ENCODE measurements at regions not wholly inside any gene's neighbourhood (a gene's known extent, or its start where the extent isn't known, plus 50 kb on each side); places are given as distances from the start of the nearest gene placed in this dataset.

DNA sequence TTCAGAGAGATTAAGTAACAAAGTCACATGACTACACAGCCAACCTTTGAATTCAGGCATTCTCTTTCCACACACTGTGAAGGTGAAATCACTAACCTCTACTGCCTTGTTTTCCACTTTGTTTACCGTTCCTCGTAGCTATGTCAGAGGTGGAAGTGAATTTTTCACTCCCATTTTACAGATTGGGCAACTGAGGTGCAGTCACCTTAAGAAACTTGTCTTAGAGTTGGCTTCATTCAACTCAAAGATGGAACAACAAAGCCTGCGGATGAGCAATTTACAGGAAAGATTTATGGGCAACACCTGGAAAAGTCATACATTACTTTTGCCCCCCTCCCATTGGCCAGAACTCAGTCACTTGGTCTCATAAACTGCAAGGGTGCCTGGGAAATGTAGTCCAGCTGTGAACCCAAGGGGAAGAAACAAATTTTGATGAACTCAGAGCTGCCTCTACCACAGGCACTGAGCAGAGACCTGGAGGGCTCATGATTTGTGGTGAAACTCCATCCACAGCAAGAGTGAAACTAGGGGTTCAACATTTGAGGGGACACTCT, 784.6 kb upstream of the EEF2KMT start:
- Mint-ChIP-seq H3K36me3 (no peaks in the 10 kb centered on the region), H3K27me3 (no peaks in the 10 kb centered on the region), H3K27ac (no peak overlapping the region), H3K4me1 (no peaks in the 10 kb centered on the region), H3K4me3 (no peak overlapping the region), H3K9me3 (no peaks in the 10 kb centered on the region)
- DNase-seq, result no peak

GRCh38 chr16:5875416-5875815, 777.8 kb upstream of the EEF2KMT start:
- H3K36me3 Mint-ChIP-seq, result no peaks in the 10 kb centered on the region
- no peaks in the 10 kb centered on the region for H3K9me3 Mint-ChIP-seq
- H3K4me3 Mint-ChIP-seq, result no peak overlapping the region
- no peak overlapping the region for H3K27ac Mint-ChIP-seq
- DNase-seq, result no peak
- peaks cover 2% of the 10 kb centered on the region for H3K27me3 Mint-ChIP-seq
- no peaks in the 10 kb centered on the region for H3K4me1 Mint-ChIP-seq

DNA sequence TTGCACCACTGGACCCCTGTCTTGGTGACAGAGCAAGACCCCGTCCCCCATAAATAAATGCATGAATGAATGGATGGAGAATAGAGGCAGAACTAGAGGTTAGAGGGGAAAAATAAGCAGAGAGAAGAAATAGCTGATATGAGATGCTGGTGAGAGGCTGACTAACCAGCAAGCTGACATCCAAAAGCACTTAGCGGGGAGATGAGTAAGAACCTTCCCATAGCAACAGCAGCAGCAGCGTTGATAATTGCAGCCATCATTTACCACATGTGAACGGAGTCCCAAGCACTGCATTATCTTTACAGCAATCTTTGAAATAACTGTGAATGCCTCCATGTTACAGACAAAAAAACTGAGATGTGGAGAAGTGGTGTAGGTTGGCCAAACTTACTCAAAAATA, 777.3 kb upstream of the EEF2KMT start:
- H3K27me3 Mint-ChIP-seq, result peaks cover 6% of the 10 kb centered on the region
- H3K36me3 Mint-ChIP-seq, result no peaks in the 10 kb centered on the region
- H3K9me3 Mint-ChIP-seq, result no peaks in the 10 kb centered on the region
- DNase-seq, result no peak
- H3K4me3 Mint-ChIP-seq, result no peak overlapping the region
- H3K4me1 Mint-ChIP-seq, result no peaks in the 10 kb centered on the region
- H3K27ac Mint-ChIP-seq, result no peak overlapping the region

DNA sequence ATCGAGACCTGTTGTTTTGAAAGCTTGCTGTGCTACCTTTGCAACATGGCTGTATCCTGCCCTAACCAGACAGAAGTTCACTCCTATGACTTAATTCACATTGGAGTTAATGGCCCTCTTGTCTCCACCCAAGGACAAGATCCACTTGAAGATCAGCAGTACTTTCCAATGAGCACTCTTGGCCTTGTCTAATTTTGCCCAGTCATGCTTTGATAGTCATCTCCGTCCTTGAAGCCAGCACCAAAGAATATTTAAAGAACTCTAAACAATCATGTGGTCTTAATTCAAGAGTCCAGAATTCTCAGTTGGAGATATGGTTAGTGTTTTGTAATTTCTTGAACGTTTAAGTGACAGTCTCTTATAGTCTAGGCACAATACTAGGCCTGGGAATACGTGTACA, 775.6 kb upstream of the EEF2KMT start:
- H3K36me3 Mint-ChIP-seq, result no peaks in the 10 kb centered on the region
- H3K4me1 Mint-ChIP-seq, result no peaks in the 10 kb centered on the region
- H3K4me3 Mint-ChIP-seq, result no peak overlapping the region
- no peaks in the 10 kb centered on the region for H3K9me3 Mint-ChIP-seq
- peaks cover 6% of the 10 kb centered on the region for H3K27me3 Mint-ChIP-seq
- DNase-seq, result no peak
- H3K27ac Mint-ChIP-seq, result no peak overlapping the region

DNA sequence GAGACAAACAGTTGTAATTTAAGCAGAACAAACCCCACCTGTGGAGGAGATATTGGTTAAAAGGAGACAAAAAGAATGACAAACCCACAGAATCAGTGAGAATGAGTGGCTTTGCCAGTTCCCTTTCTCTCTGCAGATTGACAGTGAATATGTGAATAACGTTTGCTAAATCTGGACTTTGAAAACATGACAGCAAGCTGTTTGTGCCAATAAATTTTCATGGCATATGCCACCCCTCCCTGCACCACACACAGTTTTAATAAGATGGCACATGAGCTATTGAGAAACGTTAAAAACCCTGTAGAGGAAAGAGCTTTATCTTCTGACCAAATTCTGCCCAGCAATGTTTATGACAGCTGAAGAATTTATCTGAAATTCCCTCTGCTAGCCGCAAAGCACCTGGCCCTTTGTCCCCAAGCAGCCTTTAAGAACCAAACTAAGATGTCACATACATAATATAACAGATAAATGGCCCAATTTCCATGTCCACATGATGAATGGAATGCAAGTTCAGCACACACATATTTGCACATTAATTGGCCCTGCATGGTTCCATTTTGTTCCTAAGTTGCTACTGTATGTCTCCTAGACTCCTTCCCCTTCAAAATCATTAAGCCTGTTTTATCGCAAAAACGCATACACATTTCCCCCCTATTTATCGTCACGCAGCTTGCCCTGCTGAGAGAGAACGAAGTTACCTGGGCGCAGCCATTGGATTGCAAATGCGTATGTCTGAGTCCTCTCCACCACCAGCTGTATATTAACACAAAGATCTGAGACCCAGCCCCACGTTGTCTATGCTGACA, 773.5 kb upstream of the EEF2KMT start:
- peaks cover 9% of the 10 kb centered on the region for H3K27me3 Mint-ChIP-seq
- no peak overlapping the region for H3K4me3 Mint-ChIP-seq
- DNase-seq, result no peak
- no peak overlapping the region for H3K27ac Mint-ChIP-seq
- no peaks in the 10 kb centered on the region for H3K4me1 Mint-ChIP-seq
- H3K36me3 Mint-ChIP-seq, result no peaks in the 10 kb centered on the region
- no peaks in the 10 kb centered on the region for H3K9me3 Mint-ChIP-seq

GRCh38 chr16:5867250-5867649, 769.7 kb upstream of the EEF2KMT start:
- H3K27me3 Mint-ChIP-seq, result peaks cover 11% of the 10 kb centered on the region
- no peak for DNase-seq
- no peak overlapping the region for H3K4me3 Mint-ChIP-seq
- H3K4me1 Mint-ChIP-seq, result no peaks in the 10 kb centered on the region
- H3K27ac Mint-ChIP-seq, result no peak overlapping the region
- H3K36me3 Mint-ChIP-seq, result no peaks in the 10 kb centered on the region
- no peaks in the 10 kb centered on the region for H3K9me3 Mint-ChIP-seq

- no peak for DNase-seq
- Mint-ChIP-seq H3K4me1 (no peaks in the 10 kb centered on the region), H3K36me3 (no peaks in the 10 kb centered on the region), H3K4me3 (no peak overlapping the region), H3K9me3 (no peaks in the 10 kb centered on the region), H3K27ac (no peak overlapping the region), H3K27me3 (peaks cover 7% of the 10 kb centered on the region)
Observed at GRCh38 chr16:5865236-5865635, 767.6 kb upstream of the EEF2KMT start.

DNA sequence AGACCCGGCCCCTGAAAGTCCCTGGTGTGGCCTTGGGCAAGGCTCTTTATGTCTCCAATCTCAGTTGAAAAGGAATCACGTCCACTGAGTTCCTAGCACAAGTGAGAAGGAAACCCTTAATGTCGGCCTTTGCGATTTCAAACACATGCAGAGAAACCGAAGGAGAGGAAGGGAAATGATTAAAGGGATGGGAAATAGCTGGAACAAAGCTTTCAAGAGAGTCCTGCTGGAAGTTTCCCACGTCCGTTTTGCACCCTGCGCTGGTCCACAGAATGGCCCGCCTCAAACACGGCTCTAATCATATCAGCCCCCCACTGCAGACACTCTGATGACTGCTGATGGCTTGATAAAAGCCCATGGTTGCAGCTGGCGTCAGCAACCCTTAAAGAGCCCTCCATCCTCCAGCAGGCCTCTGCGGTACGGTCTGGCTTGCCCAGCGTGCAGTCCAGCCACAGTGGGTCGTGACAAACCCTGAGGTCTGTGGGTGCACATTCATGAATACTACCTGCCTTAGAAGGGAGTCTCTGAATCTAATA, 765.5 kb upstream of the EEF2KMT start:
- no peak overlapping the region for H3K27ac Mint-ChIP-seq
- no peaks in the 10 kb centered on the region for H3K4me1 Mint-ChIP-seq

DNA sequence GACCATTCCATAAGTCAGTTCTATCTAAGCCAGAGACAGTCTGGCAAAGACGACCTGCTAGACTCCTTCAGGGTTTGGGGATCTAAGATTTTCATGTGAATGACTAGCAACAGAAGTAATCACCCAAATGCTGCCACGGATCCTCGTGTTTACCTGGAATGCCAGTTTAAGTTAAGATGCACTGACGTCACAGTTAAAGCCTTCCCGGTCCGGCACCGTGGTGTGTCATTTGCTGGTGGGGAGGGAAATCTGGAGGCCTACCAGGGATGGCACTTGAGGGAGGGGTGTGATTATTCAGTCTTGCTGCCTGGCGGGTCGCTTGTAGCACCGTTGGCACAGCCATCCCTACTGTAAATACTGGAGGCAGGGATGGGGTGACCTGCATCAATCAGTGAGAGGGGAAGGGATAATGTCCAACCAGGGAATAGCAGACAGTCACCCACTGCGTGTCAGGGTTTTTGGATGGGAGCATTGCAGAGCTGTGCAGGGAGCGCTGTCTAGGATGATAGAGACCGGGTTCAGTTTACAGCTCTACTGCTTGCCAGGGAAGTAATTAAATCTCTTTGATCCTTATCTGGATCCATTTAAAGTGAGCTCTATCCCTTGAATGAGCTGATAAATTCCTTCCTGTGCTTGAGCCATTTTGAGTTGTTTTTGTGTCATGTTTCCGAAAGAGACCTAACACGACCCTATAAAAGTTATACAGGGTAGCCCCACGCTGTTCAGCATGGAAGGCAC, 764.7 kb upstream of the EEF2KMT start:
- Mint-ChIP-seq H3K4me1 (no peaks in the 10 kb centered on the region), H3K27ac (no peak overlapping the region), H3K36me3 (no peaks in the 10 kb centered on the region), H3K9me3 (no peaks in the 10 kb centered on the region), H3K4me3 (no peak overlapping the region), H3K27me3 (peaks cover 8% of the 10 kb centered on the region)
- no peak for DNase-seq

More for the DNA sequence above, 765.5 kb upstream of the EEF2KMT start:
- no peaks in the 10 kb centered on the region for H3K36me3 Mint-ChIP-seq
- no peak for DNase-seq
- no peak overlapping the region for H3K4me3 Mint-ChIP-seq
- peaks cover 6% of the 10 kb centered on the region for H3K27me3 Mint-ChIP-seq
- H3K9me3 Mint-ChIP-seq, result no peaks in the 10 kb centered on the region

GRCh38 chr16:5861241-5861640, 763.6 kb upstream of the EEF2KMT start:
- H3K9me3 Mint-ChIP-seq, result no peaks in the 10 kb centered on the region
- H3K4me3 Mint-ChIP-seq, result no peak overlapping the region
- H3K27ac Mint-ChIP-seq, result no peak overlapping the region
- H3K4me1 Mint-ChIP-seq, result no peaks in the 10 kb centered on the region
- no peak for DNase-seq
- H3K27me3 Mint-ChIP-seq, result peaks cover 7% of the 10 kb centered on the region
- H3K36me3 Mint-ChIP-seq, result no peaks in the 10 kb centered on the region

GRCh38 chr16:5858180-5858579, 760.6 kb upstream of the EEF2KMT start:
- Mint-ChIP-seq H3K4me1 (no peaks in the 10 kb centered on the region), H3K27me3 (peaks cover 3% of the 10 kb centered on the region), H3K4me3 (no peak overlapping the region), H3K27ac (no peak overlapping the region), H3K36me3 (no peaks in the 10 kb centered on the region), H3K9me3 (no peaks in the 10 kb centered on the region)
- DNase-seq, result no peak

- Mint-ChIP-seq H3K36me3 (no peaks in the 10 kb centered on the region), H3K4me1 (no peaks in the 10 kb centered on the region), H3K27ac (no peak overlapping the region), H3K4me3 (no peak overlapping the region), H3K9me3 (no peaks in the 10 kb centered on the region), H3K27me3 (peaks cover 3% of the 10 kb centered on the region)
- DNase-seq, result no peak
Observed at GRCh38 chr16:5854027-5854426, 756.4 kb upstream of the EEF2KMT start.

- no peaks in the 10 kb centered on the region for H3K9me3 Mint-ChIP-seq
- no peak overlapping the region for H3K4me3 Mint-ChIP-seq
- no peak overlapping the region for H3K27ac Mint-ChIP-seq
- H3K4me1 Mint-ChIP-seq, result no peaks in the 10 kb centered on the region
- DNase-seq, result no peak
- H3K36me3 Mint-ChIP-seq, result no peaks in the 10 kb centered on the region
- H3K27me3 Mint-ChIP-seq, result no peaks in the 10 kb centered on the region
Observed at GRCh38 chr16:5852151-5852550, 754.6 kb upstream of the EEF2KMT start.

GRCh38 chr16:5851393-5851982, 753.9 kb upstream of the EEF2KMT start:
- no peaks in the 10 kb centered on the region for H3K4me1 Mint-ChIP-seq
- no peaks in the 10 kb centered on the region for H3K27me3 Mint-ChIP-seq
- DNase-seq, result no peak
- H3K36me3 Mint-ChIP-seq, result no peaks in the 10 kb centered on the region
- no peaks in the 10 kb centered on the region for H3K9me3 Mint-ChIP-seq
- no peak overlapping the region for H3K4me3 Mint-ChIP-seq
- no peak overlapping the region for H3K27ac Mint-ChIP-seq
